GM18870 (cell line): ENCODE measurements at regions not wholly inside any gene's neighbourhood (a gene's known extent, or its start where the extent isn't known, plus 50 kb on each side); places are given as distances from the start of the nearest gene placed in this dataset.

ENCODE experiments used
- ATAC-seq: cut with Tn5 transposase; IDR thresholded peaks from one replicate; pipeline ENCODE4 v1.9.1; 2021; ENCODE audit warnings: moderate library complexity; ENCODE audit not compliant: unreplicated experiment

- no peak for ATAC-seq
Measured at GRCh38 chr12:47561746-47562145, 144.1 kb downstream of the RPAP3 start.

DNA sequence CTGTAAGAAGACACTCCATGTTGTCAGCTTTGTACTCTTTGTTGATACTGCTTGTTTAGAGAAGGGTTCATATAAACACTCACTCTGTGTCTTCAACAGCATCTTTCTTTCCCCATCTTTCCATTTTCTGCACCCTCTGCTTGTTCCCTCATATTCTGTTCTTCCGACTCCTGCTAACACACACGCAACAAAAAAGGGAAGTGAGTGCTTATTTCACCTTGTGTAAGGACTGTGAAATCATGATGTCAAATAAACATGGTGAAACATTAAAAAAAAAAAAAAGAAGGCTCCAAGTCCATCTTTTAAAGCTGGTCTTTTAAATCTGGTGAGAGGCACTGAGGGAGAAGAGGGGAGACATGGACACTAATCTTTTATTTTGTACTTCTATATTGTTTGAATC is 145.4 kb downstream of the RPAP3 start:
- ATAC-seq: no peak

DNA sequence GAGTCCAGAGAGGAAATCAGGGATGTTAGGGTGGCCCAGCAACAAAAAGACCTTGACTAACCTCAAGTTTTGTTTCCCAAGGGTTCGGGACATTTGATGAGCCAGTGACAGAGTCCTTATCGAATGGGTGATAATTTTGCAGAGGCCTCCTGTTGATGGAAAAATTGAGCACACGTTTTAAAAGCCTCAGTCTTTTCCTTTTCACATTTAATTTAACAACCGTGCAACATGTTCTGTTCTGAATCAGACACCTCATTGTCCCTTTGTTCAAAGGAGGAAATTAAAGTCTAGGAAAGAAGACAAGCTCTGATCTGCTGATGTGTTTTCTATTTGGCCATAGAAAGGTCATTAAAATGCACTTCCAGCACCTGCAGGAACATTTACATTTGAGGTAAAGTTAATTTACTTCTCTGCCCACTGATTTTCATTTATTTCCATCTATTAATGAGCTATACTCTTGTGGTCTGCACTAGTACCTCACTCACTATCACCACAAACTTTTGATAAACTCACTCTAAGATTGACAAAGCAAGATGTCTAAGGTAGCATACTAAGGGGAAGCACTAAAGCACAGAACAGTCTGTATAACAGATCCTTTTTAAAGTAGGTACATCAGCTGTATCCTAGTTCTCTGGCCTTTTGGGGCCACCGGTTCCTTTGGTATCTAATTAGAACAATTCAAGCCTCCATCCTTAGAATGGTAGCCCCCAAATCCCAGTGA is 147.0 kb downstream of the RPAP3 start:
- ATAC-seq: no peak

GRCh38 chr12:47557386-47557785 is 148.4 kb downstream of the RPAP3 start:
- ATAC-seq: no peak

GRCh38 chr12:47556261-47557030 is 149.4 kb downstream of the RPAP3 start:
- ATAC-seq: no peak

GRCh38 chr12:47554046-47554653 is 151.7 kb downstream of the RPAP3 start:
- no peak for ATAC-seq

- ATAC-seq: no peak
Measured at GRCh38 chr12:47553266-47553665, 152.6 kb downstream of the RPAP3 start.

GRCh38 chr12:47551426-47551851 is 154.4 kb downstream of the RPAP3 start:
- ATAC-seq: no peak

GRCh38 chr12:47549258-47549657 is 156.6 kb downstream of the RPAP3 start:
- ATAC-seq: no peak

GRCh38 chr12:47548401-47548800 is 157.4 kb downstream of the RPAP3 start:
- ATAC-seq: no peak

GRCh38 chr12:47547077-47547476 is 158.8 kb downstream of the RPAP3 start:
- no peak for ATAC-seq

GRCh38 chr12:47545938-47546609 is 159.8 kb downstream of the RPAP3 start:
- ATAC-seq: no peak

DNA sequence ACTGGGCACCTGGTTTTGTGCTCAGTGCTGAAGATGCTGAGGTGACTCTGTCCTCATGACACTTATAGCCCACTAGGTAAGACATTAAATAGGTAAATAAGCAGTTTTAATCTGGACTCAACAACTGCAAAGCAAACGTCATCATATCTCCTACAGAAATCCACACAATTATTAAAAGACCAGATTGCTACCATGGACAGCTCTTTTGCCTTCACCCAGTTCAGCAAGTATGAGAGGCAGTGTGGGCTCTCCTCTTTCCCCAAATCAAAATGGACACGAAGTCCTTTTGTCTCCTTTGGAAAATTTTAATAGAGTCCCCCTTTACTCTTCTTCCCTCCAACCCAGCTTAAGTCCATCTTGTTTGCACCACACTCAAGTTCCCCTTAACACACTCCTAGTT is 171.1 kb downstream of the RPAP3 start:
- no peak for ATAC-seq

GRCh38 chr12:47530050-47530449 is 175.8 kb downstream of the RPAP3 start:
- ATAC-seq: no peak

DNA sequence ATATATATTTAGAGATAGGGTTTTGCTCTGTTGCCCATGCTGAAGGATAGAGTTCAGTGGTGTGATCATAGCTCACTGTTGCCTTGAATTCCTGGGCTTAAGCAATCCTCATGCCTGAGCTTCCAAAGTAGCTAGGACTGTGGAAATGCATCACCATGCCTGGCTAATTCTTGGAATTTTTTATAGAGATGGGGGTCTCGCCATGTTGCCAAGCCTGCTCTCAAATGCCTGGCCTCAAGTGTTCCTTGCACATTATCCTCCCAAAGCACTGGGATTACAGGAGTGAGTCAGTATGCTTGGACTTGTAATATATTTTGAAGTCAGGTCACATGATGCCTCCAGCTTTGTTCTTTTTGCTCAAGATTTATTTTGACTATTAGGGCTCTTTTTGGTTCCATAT is 178.0 kb downstream of the RPAP3 start:
- ATAC-seq: no peak

DNA sequence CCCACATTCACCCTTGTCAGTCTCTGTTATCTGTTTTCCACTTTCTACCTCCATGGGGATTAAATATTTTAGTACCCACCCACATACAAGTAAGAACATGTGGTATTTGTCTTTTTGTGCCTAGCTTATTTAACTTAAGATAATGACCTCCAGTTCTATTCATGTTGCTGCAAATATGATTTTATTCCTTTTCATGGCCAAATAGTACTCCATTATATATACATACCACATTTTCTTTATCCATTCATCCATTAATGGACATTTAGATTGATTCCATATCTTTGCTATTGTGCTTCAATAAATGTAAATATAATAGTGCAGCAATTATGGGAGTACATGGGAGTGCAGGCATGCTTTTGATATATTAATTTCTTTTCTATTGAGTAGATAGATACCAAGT is 185.8 kb downstream of the RPAP3 start:
- ATAC-seq: no peak

GRCh38 chr12:47517122-47517521 is 188.7 kb downstream of the RPAP3 start:
- no peak for ATAC-seq

DNA sequence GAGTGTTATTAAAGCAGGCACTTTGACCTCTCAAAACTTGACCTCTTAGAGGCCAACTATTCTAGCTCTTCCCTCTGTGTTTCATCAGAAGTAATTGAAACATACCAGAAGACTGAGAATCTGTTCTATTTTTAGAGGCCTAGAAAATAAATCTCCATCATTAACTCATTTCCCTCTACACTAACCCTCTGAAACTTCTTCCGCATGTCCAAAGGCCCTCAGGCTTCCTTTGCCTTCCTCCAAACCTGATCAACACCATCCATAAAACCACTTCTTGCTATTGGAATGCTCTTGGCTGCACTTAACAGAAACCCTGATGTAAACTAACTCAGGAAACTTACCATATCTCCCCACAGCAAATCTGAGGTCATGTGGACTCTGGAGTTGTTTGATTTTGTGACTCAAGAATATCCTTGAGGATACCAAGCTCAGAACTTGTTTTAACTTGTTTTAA is 196.4 kb downstream of the RPAP3 start:
- no peak for ATAC-seq

DNA sequence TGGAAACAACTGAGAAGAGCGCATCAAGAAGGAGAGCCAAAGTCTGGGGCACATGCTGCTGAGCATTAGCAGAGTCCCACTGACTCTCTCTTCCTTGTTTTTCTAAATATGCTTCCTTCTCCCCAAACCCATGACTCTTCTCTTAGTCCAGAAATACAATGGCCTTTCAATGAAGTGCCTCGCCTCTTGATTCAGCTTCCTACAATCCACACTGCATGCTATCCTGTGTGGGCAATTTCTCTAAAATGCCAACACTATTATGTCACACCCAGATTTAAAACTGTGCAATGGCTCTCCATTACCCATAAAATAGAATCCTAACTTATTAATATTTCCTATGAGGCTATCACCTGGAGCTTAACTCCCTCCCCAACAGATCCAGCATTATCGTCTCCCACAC is 198.6 kb downstream of the RPAP3 start:
- no peak for ATAC-seq

- ATAC-seq: no peak
Measured at GRCh38 chr12:47504775-47505446, 200.9 kb downstream of the RPAP3 start.

DNA sequence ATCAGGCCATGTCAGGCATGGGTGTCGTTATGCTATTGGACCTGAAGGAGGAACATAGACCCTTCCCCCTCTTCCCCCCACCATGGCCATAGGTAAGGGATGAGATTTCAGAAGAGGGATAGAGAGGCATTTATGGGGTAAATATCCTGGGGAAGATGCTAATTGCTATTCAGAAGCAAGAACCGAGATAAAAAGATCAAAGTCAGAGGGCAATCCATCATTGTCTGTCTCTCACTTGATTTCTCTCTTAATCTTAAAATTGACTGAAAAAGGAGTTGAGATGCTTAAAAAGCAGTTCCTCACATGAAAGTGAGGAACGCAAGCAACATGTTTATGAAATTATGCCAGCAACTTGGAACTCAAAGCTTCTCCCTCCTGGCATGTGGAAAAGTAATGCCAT is 212.0 kb downstream of the RPAP3 start:
- ATAC-seq: no peak
